ENCODE measurements at regions not wholly inside any gene's neighbourhood (a gene's known extent, or its start where the extent isn't known, plus 50 kb on each side); places are given as distances from the start of the nearest gene placed in this dataset.

DNA sequence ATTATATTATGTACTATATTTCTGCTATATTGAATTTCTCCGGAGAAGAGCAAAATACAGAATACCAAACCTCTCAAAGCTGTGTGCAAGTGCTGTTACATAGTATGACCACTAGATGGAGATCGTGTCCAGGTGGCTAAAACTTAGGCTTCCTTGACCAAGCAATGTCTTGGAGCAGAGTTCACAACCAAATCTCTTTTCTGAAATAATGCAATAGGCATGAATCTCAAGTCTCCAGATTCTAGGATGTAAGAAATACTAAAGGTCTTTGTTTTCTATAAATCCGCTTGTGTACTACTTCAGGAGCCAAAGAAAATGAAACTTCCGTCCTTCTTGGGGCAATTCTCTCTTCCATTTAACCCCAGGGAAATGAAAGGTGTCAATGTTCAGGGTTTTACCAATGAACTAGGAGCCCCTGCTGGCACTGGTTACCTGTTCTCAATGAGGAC is 181.5 kb upstream of the RAI14 start (continued):
- no peak for TF ChIP-seq KDM4B (IDR thresholded peaks at IDR 0.05; ENCODE audit: borderline replicate concordance in 2 of 2, low read depth in 1 of 2)
- TF ChIP-seq, protein P1, sequence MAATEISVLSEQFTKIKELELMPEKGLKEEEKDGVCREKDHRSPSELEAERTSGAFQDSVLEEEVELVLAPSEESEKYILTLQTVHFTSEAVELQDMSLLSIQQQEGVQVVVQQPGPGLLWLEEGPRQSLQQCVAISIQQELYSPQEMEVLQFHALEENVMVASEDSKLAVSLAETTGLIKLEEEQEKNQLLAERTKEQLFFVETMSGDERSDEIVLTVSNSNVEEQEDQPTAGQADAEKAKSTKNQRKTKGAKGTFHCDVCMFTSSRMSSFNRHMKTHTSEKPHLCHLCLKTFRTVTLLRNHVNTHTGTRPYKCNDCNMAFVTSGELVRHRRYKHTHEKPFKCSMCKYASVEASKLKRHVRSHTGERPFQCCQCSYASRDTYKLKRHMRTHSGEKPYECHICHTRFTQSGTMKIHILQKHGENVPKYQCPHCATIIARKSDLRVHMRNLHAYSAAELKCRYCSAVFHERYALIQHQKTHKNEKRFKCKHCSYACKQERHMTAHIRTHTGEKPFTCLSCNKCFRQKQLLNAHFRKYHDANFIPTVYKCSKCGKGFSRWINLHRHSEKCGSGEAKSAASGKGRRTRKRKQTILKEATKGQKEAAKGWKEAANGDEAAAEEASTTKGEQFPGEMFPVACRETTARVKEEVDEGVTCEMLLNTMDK (IDR thresholded peaks at IDR 0.05; ENCODE audit: borderline replicate concordance, insufficient read depth, low read depth, low read length, poor library complexity, severe bottlenecking): no peak

DNA sequence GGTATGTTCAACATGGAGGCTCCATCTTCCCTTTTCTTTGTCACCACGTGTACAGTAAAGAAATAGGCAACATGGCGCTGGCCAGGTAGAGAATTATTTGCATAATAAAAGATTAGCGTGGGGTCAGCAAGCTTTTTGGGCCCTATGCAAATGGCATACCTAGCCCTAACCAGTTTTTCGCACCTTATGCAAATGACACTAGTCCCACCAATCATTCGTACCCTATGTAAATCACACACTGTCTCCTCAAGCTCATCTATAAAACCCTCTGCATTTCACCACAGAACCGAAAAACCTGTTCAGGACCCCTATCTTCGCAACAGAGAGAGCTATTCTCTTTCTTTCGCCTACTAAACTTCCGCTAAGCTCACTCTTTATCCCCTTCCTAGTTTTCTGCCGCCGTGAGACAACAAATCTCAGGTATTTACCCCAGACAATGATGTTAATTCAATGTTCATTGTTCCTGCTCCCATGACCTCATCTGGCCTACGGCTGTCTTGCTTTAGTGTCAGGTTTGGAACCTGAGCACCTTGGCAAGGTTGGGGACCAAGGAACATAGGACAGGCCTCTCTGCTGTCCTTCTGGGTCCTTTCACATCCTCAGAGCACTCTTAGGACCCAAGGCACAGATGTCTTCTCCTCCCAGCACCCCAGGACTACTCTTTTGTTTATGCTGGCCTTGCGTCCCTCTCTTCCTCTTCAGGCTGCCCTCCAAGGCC is 180.7 kb upstream of the RAI14 start:
- POLR2A ChIA-PET: interaction anchor here (1.2 kb wide), 1 partner anchor 11 kb away, joined by 3 read pairs; no protein-coding TSS in a partner anchor
- CTCF ChIA-PET (ENCODE audit: low intra/inter-chr PET ratio): interaction anchor here (0.6 to 2.7 kb wide), 6 partner anchors 11 to 528 kb away, joined by 4 to 15 read pairs (median 6); no protein-coding TSS in a partner anchor
- TF ChIP-seq, protein P2, sequence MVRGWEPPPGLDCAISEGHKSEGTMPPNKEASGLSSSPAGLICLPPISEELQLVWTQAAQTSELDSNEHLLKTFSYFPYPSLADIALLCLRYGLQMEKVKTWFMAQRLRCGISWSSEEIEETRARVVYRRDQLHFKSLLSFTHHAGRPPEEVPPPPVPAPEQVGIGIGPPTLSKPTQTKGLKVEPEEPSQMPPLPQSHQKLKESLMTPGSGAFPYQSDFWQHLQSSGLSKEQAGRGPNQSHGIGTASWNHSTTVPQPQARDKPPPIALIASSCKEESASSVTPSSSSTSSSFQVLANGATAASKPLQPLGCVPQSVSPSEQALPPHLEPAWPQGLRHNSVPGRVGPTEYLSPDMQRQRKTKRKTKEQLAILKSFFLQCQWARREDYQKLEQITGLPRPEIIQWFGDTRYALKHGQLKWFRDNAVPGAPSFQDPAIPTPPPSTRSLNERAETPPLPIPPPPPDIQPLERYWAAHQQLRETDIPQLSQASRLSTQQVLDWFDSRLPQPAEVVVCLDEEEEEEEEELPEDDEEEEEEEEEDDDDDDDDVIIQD (CRISPR knock-in tag; IDR thresholded peaks at IDR 0.05): no peak
- TF ChIP-seq, protein P3, sequence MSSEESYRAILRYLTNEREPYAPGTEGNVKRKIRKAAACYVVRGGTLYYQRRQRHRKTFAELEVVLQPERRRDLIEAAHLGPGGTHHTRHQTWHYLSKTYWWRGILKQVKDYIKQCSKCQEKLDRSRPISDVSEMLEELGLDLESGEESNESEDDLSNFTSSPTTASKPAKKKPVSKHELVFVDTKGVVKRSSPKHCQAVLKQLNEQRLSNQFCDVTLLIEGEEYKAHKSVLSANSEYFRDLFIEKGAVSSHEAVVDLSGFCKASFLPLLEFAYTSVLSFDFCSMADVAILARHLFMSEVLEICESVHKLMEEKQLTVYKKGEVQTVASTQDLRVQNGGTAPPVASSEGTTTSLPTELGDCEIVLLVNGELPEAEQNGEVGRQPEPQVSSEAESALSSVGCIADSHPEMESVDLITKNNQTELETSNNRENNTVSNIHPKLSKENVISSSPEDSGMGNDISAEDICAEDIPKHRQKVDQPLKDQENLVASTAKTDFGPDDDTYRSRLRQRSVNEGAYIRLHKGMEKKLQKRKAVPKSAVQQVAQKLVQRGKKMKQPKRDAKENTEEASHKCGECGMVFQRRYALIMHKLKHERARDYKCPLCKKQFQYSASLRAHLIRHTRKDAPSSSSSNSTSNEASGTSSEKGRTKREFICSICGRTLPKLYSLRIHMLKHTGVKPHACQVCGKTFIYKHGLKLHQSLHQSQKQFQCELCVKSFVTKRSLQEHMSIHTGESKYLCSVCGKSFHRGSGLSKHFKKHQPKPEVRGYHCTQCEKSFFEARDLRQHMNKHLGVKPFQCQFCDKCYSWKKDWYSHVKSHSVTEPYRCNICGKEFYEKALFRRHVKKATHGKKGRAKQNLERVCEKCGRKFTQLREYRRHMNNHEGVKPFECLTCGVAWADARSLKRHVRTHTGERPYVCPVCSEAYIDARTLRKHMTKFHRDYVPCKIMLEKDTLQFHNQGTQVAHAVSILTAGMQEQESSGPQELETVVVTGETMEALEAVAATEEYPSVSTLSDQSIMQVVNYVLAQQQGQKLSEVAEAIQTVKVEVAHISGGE (CRISPR knock-in tag; IDR thresholded peaks at IDR 0.05): no peak

More for the DNA sequence above, 180.7 kb upstream of the RAI14 start:
- no peak for DNase-seq (ENCODE audit: extremely low read depth in 1 of 4, low spot score in 3 of 4)
- H3K4me3 ChIP-seq: no peak overlapping the region
- FAIRE-seq: no peak
- intact Hi-C loops (cut with micrococcal nuclease): no loop called here
- no peaks in the 10 kb centered on the region for H3K9me3 ChIP-seq (replicated peaks; ENCODE audit: control insufficient read depth, insufficient read depth, low read depth, low read length)
- peaks cover 21 to 33% of the 10 kb centered on the region in 2 experiments for H3K27me3 ChIP-seq (ENCODE audit: control insufficient read depth in 2 of 2, insufficient read depth in 2 of 2, low read length in 2 of 2)
- H3K4me1 ChIP-seq (replicated peaks in 1 of 2; ENCODE audit: control insufficient read depth in 2 of 2, insufficient read depth in 2 of 2, low read length in 2 of 2): no peaks in the 10 kb centered on the region
- H2AFZ ChIP-seq (ENCODE audit: low read depth, low read length): 0 out of 2 replicates have a peak overlapping the region, but pooled peaks have one; percentile 11
- BruUV-seq (replicated peaks): no TSS peak
- no peak for ATAC-seq
- no peaks in the 10 kb centered on the region for H3K79me2 ChIP-seq (ENCODE audit: control insufficient read depth, insufficient read depth, low read length)
- H3K9ac ChIP-seq (ENCODE audit: insufficient read depth in 1 of 2, low read depth in 2 of 2, low read length in 2 of 2): no peak overlapping the region
- 30% methylated on average over 13 of the region's 13 CpGs for WGBS (ENCODE audit: insufficient coverage, low coverage, missing lambda C conversion rate)
- in situ Hi-C loops (cut with MboI): loop anchor here (5.0 to 25.0 kb wide), 3 partner anchors 529 to 1447 kb away; no protein-coding TSS in a partner anchor
- no peaks in the 10 kb centered on the region for H4K20me1 ChIP-seq (replicated peaks; ENCODE audit: control insufficient read depth, insufficient read depth, low read length)
- H3K9me1 ChIP-seq (ENCODE audit: control insufficient read depth, insufficient read depth, low read length): no peaks in the 10 kb centered on the region
- H3K4me2 ChIP-seq (ENCODE audit: insufficient read depth, low read length): no peak overlapping the region
- H3K36me3 ChIP-seq (ENCODE audit: control insufficient read depth, insufficient read depth, low read length): no peaks in the 10 kb centered on the region
- H3K27ac ChIP-seq (ENCODE audit: extremely low read depth, low read depth, low read length): no peak overlapping the region

All from K562 (cell line).